Testis (tissue), 2 donors: ENCODE measurements at regions not wholly inside any gene's neighbourhood (a gene's known extent, or its start where the extent isn't known, plus 50 kb on each side); places are given as distances from the start of the nearest gene placed in this dataset.

Source experiments
- DNase-seq: peaks from one replicate; pipeline ENCODE4 v3.0.0-alpha.2; 2019
- H3K27ac ChIP-seq, 2 donors: fragments of 200-600 bp; sonication (generic); one replicate each; pipeline ENCODE4 v1.5.1; 2019
- H3K27me3 ChIP-seq: fragments of 200-600 bp; sonication (generic); one replicate; pipeline ENCODE4 v1.5.1; 2019
- H3K36me3 ChIP-seq: fragments of 200-600 bp; sonication (generic); one replicate; pipeline ENCODE4 v1.5.1; 2017; ENCODE audit warnings: low read depth; ENCODE audit errors: missing control alignments
- H3K4me1 ChIP-seq: fragments of 200-600 bp; sonication (generic); one replicate; pipeline ENCODE4 v1.5.1; 2019
- H3K4me3 ChIP-seq, 2 donors: fragments of 200-600 bp; sonication (generic); one replicate each; pipeline ENCODE4 v1.5.1; 2017 to 2019
- H3K9me3 ChIP-seq: fragments of 200-600 bp; sonication (generic); one replicate; pipeline ENCODE4 v1.5.1; 2017
- CTCF ChIP-seq, 3 experiments: fragments of 450-650 bp in 2 of 3; fragments of 200-600 bp in 1 of 3; sonication (generic) in 1 of 3; IDR thresholded peaks; one replicate each; pipeline ENCODE4 v1.5.1; 2016 to 2019; ENCODE audit warnings: antibody characterized with exemption in 3 of 3, mild to moderate bottlenecking in 2 of 3, moderate library complexity in 1 of 3
- POLR2A ChIP-seq: fragments of 450-650 bp; IDR thresholded peaks from one replicate; pipeline ENCODE4 v1.6.1; 2017; ENCODE audit warnings: antibody characterized with exemption, mild to moderate bottlenecking, moderate library complexity
- WGBS, 2 donors: methylation state at CpG; one replicate each; pipeline ENCODE4 v1.1.5; 2018; 5-methylcytosine and 5-hydroxymethylcytosine counted together
- intact Hi-C: fragments of 100-400 bp; cut with DNase I; formaldehyde crosslinking; loops from one replicate; pipeline ENCODE4 v1.15.1; 2023; ENCODE audit warnings: low total_unique reads

- TF ChIP-seq CTCF (IDR thresholded peaks at IDR 0.05) (no peak), POLR2A (no peak)
- Histone ChIP-seq H3K4me3 (no peak overlapping the region), H3K4me1 (no peaks in the 10 kb centered on the region), H3K27me3 (no peaks in the 10 kb centered on the region), H3K27ac (no peak overlapping the region), H3K9me3 (no peaks in the 10 kb centered on the region), H3K36me3 (no peaks in the 10 kb centered on the region)
- intact Hi-C loops, result no loop called here
- 75 to 81% methylated on average over 12 of the region's 12 CpGs for WGBS, 2 donors
- DNase-seq, result no peak
Observed at GRCh38 chr10:128557149-128557710, 431.0 kb upstream of the MKI67 start.

GRCh38 chr10:128560406-128560805 lies 434.2 kb upstream of the MKI67 start:
- H3K27me3 ChIP-seq, result no peaks in the 10 kb centered on the region
- DNase-seq, result no peak
- no peaks in the 10 kb centered on the region for H3K4me1 ChIP-seq
- H3K36me3 ChIP-seq, result no peaks in the 10 kb centered on the region
- H3K4me3 ChIP-seq, result no peak overlapping the region
- H3K27ac ChIP-seq, result no peak overlapping the region
- intact Hi-C loops, result no loop called here
- no peaks in the 10 kb centered on the region for H3K9me3 ChIP-seq
- TF ChIP-seq CTCF (IDR thresholded peaks at IDR 0.05), result no peak
- TF ChIP-seq POLR2A, result no peak
- 57 to 58% methylated on average over 1 of the region's 1 CpG for WGBS, 2 donors

- WGBS, 2 donors, result 93 to 94% methylated on average over 3 of the region's 3 CpGs
- no peaks in the 10 kb centered on the region for H3K4me1 ChIP-seq
- no peaks in the 10 kb centered on the region for H3K9me3 ChIP-seq
- no peaks in the 10 kb centered on the region for H3K27me3 ChIP-seq
- H3K36me3 ChIP-seq, result no peaks in the 10 kb centered on the region
- intact Hi-C loops, result no loop called here
- H3K4me3 ChIP-seq, result no peak overlapping the region
- DNase-seq, result no peak
- no peak for TF ChIP-seq CTCF (IDR thresholded peaks at IDR 0.05)
- TF ChIP-seq POLR2A, result no peak
- H3K27ac ChIP-seq, result no peak overlapping the region
Observed at GRCh38 chr10:128560993-128561392, 434.8 kb upstream of the MKI67 start.

GRCh38 chr10:128563387-128563786 lies 437.2 kb upstream of the MKI67 start:
- intact Hi-C loops, result no loop called here
- H3K27ac ChIP-seq, result no peak overlapping the region
- H3K9me3 ChIP-seq, result no peaks in the 10 kb centered on the region
- no peak overlapping the region for H3K4me3 ChIP-seq
- DNase-seq, result no peak
- no peaks in the 10 kb centered on the region for H3K27me3 ChIP-seq
- 84 to 88% methylated on average over 4 to 5 of the region's 5 CpGs for whole genome bisulfite sequencing, 2 donors
- H3K36me3 ChIP-seq, result no peaks in the 10 kb centered on the region
- H3K4me1 ChIP-seq, result no peaks in the 10 kb centered on the region
- TF ChIP-seq CTCF (IDR thresholded peaks at IDR 0.05), result no peak
- TF ChIP-seq POLR2A, result no peak

- TF ChIP-seq POLR2A (no peak), CTCF (IDR thresholded peaks at IDR 0.05) (no peak)
- 95 to 96% methylated on average over 6 of the region's 6 CpGs for WGBS, 2 donors
- H3K4me3 ChIP-seq, result no peak overlapping the region
- H3K4me1 ChIP-seq, result no peaks in the 10 kb centered on the region
- H3K27me3 ChIP-seq, result no peaks in the 10 kb centered on the region
- DNase-seq, result no peak
- intact Hi-C loops, result no loop called here
- H3K27ac ChIP-seq, result no peak overlapping the region
- H3K9me3 ChIP-seq, result no peaks in the 10 kb centered on the region
- no peaks in the 10 kb centered on the region for H3K36me3 ChIP-seq
Observed at GRCh38 chr10:128563904-128564303, 437.7 kb upstream of the MKI67 start.
